ENCODE measurements at regions not wholly inside any gene's neighbourhood (a gene's known extent, or its start where the extent isn't known, plus 50 kb on each side); places are given as distances from the start of the nearest gene placed in this dataset.

GRCh38 chr1:198919667-198920398, 281.0 kb downstream of the PTPRC start:
- no peak overlapping the region for H3K4me3 ChIP-seq (ENCODE audit: low read length)
- H3K4me1 ChIP-seq (ENCODE audit: control insufficient read depth, insufficient read depth, low read length), result peaks cover 25% of the 10 kb centered on the region
- no peaks in the 10 kb centered on the region for H3K27me3 ChIP-seq (ENCODE audit: control insufficient read depth, insufficient read depth, low read length)
- H3K9me3 ChIP-seq (replicated peaks; ENCODE audit: low read length), result no peaks in the 10 kb centered on the region
- no peak overlapping the region for H3K9ac ChIP-seq (ENCODE audit: low read depth, low read length)
- peaks cover 9% of the 10 kb centered on the region for H3K36me3 ChIP-seq (ENCODE audit: insufficient read depth, low read length)
- H3K4me2 ChIP-seq (ENCODE audit: low read length), result no peak overlapping the region

DNA sequence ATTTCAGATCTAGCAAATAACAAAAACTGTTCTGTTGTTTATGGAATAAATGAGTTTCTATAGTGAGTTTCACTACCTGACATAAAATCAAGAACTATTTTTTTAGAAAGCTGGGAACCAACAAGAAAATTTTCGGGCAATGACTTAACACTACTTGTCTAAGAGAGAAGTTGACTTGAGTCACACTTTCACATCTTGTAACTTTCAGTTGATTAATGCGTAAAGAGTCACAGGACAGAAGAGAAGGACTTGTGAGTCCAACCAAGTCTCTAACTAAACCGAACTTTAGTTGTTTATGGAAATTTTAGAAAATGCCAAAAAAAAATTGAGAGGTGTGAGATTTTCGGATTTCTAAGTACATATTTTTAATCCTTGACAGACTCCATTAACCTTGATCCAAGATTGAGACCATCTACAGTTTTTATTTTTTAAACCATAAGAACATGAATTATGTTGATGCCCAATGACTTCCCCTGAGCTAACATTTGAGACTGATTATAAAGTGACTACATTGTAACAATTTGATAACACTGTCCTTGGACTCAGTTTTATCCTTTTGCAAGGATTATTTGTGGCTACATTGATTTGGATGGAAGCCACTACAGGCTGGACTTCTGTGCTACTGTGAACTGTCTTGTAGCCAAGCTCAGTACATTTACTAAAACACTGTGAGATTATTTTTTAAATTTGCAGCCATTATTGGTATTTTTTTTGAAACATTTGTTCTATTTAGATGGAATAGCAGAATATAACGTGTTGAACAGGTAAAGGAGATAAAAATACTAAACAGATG, 284.0 kb downstream of the PTPRC start:
- peaks cover 17% of the 10 kb centered on the region for H3K4me1 ChIP-seq (ENCODE audit: control insufficient read depth, insufficient read depth, low read length)
- H3K9ac ChIP-seq (ENCODE audit: low read depth, low read length), result no peak overlapping the region
- no peak overlapping the region for H3K4me3 ChIP-seq (ENCODE audit: low read length)
- no peaks in the 10 kb centered on the region for H3K27me3 ChIP-seq (ENCODE audit: control insufficient read depth, insufficient read depth, low read length)
- H3K36me3 ChIP-seq (ENCODE audit: insufficient read depth, low read length), result peaks cover 4% of the 10 kb centered on the region
- H3K9me3 ChIP-seq (replicated peaks; ENCODE audit: low read length), result no peaks in the 10 kb centered on the region
- H3K4me2 ChIP-seq (ENCODE audit: low read length), result no peak overlapping the region

DNA sequence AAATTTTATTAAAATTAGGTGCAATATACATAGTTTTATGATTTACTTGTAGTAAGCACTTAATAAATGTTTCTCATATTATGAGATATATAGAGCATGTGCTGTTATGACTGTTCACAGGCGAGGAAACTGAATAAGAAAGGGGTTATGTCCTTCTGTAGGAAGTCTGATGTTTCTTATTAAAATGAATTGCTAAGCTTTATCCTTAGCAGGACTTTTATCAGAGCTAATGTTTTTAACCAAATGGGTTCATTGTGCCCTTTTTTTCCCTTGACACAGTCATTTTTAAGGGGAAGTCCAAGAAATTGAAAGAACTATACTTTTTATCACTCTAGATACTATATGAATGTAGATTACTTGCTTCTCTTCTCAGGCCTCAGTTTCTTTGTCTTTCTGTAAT, 285.2 kb downstream of the PTPRC start:
- H3K9me3 ChIP-seq (replicated peaks; ENCODE audit: low read length), result no peaks in the 10 kb centered on the region
- H3K27me3 ChIP-seq (ENCODE audit: control insufficient read depth, insufficient read depth, low read length), result no peaks in the 10 kb centered on the region
- no peak overlapping the region for H3K9ac ChIP-seq (ENCODE audit: low read depth, low read length)
- H3K36me3 ChIP-seq (ENCODE audit: insufficient read depth, low read length), result no peaks in the 10 kb centered on the region
- peaks cover 12% of the 10 kb centered on the region for H3K4me1 ChIP-seq (ENCODE audit: control insufficient read depth, insufficient read depth, low read length)
- H3K4me3 ChIP-seq (ENCODE audit: low read length), result no peak overlapping the region
- H3K4me2 ChIP-seq (ENCODE audit: low read length), result no peak overlapping the region

GRCh38 chr1:198925567-198925966, 286.7 kb downstream of the PTPRC start:
- Histone ChIP-seq H3K9me3 (replicated peaks; ENCODE audit: low read length) (no peaks in the 10 kb centered on the region), H3K27me3 (ENCODE audit: control insufficient read depth, insufficient read depth, low read length) (no peaks in the 10 kb centered on the region), H3K9ac (ENCODE audit: low read depth, low read length) (no peak overlapping the region), H3K4me3 (ENCODE audit: low read length) (no peak overlapping the region), H3K36me3 (ENCODE audit: insufficient read depth, low read length) (peaks cover 5% of the 10 kb centered on the region), H3K4me1 (ENCODE audit: control insufficient read depth, insufficient read depth, low read length) (peaks cover 9% of the 10 kb centered on the region), H3K4me2 (ENCODE audit: low read length) (no peak overlapping the region)

DNA sequence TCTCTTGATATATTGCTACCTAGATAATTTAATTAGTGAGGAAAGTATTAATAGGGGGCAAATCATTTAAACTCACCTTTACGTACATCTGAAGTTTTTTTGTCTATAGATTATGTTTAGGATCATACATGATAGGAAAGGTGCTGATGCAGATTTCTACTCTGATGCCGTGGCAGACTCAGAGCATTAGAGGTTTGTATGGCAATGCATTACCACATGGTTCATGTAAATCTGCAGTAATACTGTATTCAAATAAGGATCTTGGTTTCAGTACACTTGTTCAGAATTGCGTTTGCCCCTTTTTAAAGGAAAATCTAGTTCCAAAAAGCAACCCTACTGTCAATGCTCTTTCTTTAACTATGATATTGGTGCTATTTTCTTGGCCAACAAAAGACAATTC, 288.3 kb downstream of the PTPRC start:
- peaks cover 5% of the 10 kb centered on the region for H3K36me3 ChIP-seq (ENCODE audit: insufficient read depth, low read length)
- H3K9ac ChIP-seq (ENCODE audit: low read depth, low read length), result no peak overlapping the region
- H3K27me3 ChIP-seq (ENCODE audit: control insufficient read depth, insufficient read depth, low read length), result no peaks in the 10 kb centered on the region
- no peak overlapping the region for H3K4me2 ChIP-seq (ENCODE audit: low read length)
- H3K4me1 ChIP-seq (ENCODE audit: control insufficient read depth, insufficient read depth, low read length), result peaks cover 11% of the 10 kb centered on the region
- no peaks in the 10 kb centered on the region for H3K9me3 ChIP-seq (replicated peaks; ENCODE audit: low read length)
- H3K4me3 ChIP-seq (ENCODE audit: low read length), result no peak overlapping the region

- H3K27me3 ChIP-seq (ENCODE audit: control insufficient read depth, insufficient read depth, low read length), result no peaks in the 10 kb centered on the region
- no peak overlapping the region for H3K4me2 ChIP-seq (ENCODE audit: low read length)
- peaks cover 5% of the 10 kb centered on the region for H3K36me3 ChIP-seq (ENCODE audit: insufficient read depth, low read length)
- no peaks in the 10 kb centered on the region for H3K9me3 ChIP-seq (replicated peaks; ENCODE audit: low read length)
- no peak overlapping the region for H3K9ac ChIP-seq (ENCODE audit: low read depth, low read length)
- H3K4me1 ChIP-seq (ENCODE audit: control insufficient read depth, insufficient read depth, low read length), result peaks cover 27% of the 10 kb centered on the region
- H3K4me3 ChIP-seq (ENCODE audit: low read length), result no peak overlapping the region
Measured at GRCh38 chr1:198929111-198929604, 290.3 kb downstream of the PTPRC start.

DNA sequence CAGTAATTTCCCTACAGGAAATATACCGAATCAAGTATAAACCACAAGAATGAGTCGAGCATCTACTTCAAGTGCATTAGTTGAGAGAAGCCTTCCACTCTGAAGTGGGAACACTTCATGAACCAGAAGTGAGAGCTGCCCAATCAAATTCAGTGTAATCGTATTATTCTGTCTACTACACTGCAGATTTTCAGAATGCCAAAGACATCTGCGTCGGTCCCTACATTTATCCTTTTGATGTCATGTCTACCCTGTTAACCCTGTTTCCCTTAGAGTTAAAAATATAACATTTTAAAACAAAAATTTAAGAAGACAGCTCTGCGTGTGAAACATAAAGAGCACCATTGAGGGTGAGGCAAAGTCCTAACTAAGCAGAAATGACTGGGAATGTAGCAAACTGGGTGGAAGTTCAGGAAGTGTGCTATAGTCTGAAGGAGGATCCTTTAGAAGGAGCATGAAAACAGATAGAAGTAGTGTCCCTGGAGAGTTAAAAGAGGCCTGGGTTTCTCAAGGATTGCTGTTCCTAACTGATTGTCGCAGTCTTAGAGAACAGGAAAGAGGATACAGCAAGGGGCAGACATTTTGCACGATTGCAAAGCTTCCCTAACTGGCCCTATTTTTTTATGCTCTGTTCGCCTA, 291.2 kb downstream of the PTPRC start:
- peak overlapping the region; percentile 11 for H3K4me3 ChIP-seq (ENCODE audit: low read length)
- H3K9me3 ChIP-seq (replicated peaks; ENCODE audit: low read length), result no peaks in the 10 kb centered on the region
- H3K36me3 ChIP-seq (ENCODE audit: insufficient read depth, low read length), result peaks cover 5% of the 10 kb centered on the region
- peaks cover 28% of the 10 kb centered on the region for H3K4me1 ChIP-seq (ENCODE audit: control insufficient read depth, insufficient read depth, low read length)
- H3K4me2 ChIP-seq (ENCODE audit: low read length), result peak overlapping the region; percentile 53
- no peaks in the 10 kb centered on the region for H3K27me3 ChIP-seq (ENCODE audit: control insufficient read depth, insufficient read depth, low read length)
- H3K9ac ChIP-seq (ENCODE audit: low read depth, low read length), result no peak overlapping the region

DNA sequence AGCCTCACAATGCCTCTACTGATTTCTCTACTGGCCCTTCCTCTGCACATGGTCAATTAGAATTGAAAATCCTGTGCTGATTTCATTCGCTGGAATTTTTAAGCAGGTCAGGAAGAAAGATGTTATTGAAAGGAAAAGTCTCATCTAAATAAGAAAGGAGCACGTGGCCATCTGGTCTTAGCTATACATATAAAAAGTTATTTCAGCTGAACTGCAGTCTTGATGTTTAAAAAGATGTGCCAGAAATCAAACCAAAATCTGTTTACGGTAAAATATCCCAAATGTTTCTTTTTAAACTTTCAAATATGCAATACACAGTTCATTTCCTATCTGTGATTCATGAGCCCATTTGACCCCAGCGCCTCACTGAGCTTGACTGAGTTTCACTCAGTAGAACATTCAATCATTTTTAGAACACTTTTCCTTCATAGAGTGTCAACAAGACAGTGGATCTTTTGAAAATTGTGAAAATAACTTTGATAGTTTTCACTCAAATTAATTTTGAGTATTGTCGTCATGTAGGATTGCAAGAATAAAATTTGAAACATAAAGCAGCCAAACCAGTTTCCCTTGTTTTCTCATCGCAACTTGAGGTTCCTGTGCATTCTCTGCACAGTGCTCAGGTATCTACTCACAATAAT, 293.6 kb downstream of the PTPRC start:
- Histone ChIP-seq H3K4me2 (ENCODE audit: low read length) (peak overlapping the region; percentile 13), H3K4me1 (ENCODE audit: control insufficient read depth, insufficient read depth, low read length) (peaks cover 28% of the 10 kb centered on the region), H3K36me3 (ENCODE audit: insufficient read depth, low read length) (peaks cover 5% of the 10 kb centered on the region), H3K4me3 (ENCODE audit: low read length) (no peak overlapping the region), H3K9me3 (replicated peaks; ENCODE audit: low read length) (no peaks in the 10 kb centered on the region), H3K9ac (ENCODE audit: low read depth, low read length) (no peak overlapping the region), H3K27me3 (ENCODE audit: control insufficient read depth, insufficient read depth, low read length) (no peaks in the 10 kb centered on the region)

- Histone ChIP-seq H3K36me3 (ENCODE audit: insufficient read depth, low read length) (peaks cover 5% of the 10 kb centered on the region), H3K9ac (ENCODE audit: low read depth, low read length) (peak overlapping the region; percentile 93), H3K4me3 (ENCODE audit: low read length) (peak overlapping the region; percentile 73), H3K4me2 (ENCODE audit: low read length) (peak overlapping the region; percentile 86), H3K9me3 (replicated peaks; ENCODE audit: low read length) (no peaks in the 10 kb centered on the region), H3K4me1 (ENCODE audit: control insufficient read depth, insufficient read depth, low read length) (peaks cover 33% of the 10 kb centered on the region), H3K27me3 (ENCODE audit: control insufficient read depth, insufficient read depth, low read length) (no peaks in the 10 kb centered on the region)
Measured at GRCh38 chr1:198933515-198934222, 294.8 kb downstream of the PTPRC start.

GRCh38 chr1:198934426-198934825, 295.6 kb downstream of the PTPRC start:
- H3K36me3 ChIP-seq (ENCODE audit: insufficient read depth, low read length), result peaks cover 5% of the 10 kb centered on the region
- peak overlapping the region; percentile 86 for H3K4me2 ChIP-seq (ENCODE audit: low read length)
- peak overlapping the region; percentile 93 for H3K9ac ChIP-seq (ENCODE audit: low read depth, low read length)
- peak overlapping the region; percentile 73 for H3K4me3 ChIP-seq (ENCODE audit: low read length)
- H3K9me3 ChIP-seq (replicated peaks; ENCODE audit: low read length), result no peaks in the 10 kb centered on the region
- H3K4me1 ChIP-seq (ENCODE audit: control insufficient read depth, insufficient read depth, low read length), result peaks cover 33% of the 10 kb centered on the region
- H3K27me3 ChIP-seq (ENCODE audit: control insufficient read depth, insufficient read depth, low read length), result no peaks in the 10 kb centered on the region

All from skeletal muscle satellite cell (primary cell).